ENCODE measurements at regions not wholly inside any gene's neighbourhood (a gene's known extent, or its start where the extent isn't known, plus 50 kb on each side); places are given as distances from the start of the nearest gene placed in this dataset.

- no peak for DNase-seq (ENCODE audit: low read depth in 2 of 2)
Observed at GRCh38 chr5:18954239-18954638, 1033.8 kb downstream of the CDH18 start.

DNA sequence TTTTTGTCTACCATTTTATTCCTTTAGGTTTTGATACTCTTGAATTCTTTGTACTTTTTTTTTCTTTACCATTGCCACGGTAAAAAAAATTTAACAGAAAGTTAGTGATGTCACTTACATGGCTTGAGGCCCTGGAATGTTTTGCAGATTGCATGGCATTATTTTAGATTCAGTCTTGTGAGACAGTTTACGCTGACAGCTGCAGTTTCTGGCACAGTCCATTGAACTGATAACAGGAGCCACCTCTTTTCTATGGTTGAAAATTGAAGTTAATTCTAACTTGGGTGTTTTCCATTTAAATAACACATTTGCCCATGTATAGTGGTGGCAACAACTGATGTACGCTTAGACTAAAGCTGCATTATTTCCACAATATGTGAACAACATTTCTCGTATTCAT is 1028.5 kb downstream of the CDH18 start:
- DNase-seq (ENCODE audit: low read depth in 2 of 2) = no peak

DNA sequence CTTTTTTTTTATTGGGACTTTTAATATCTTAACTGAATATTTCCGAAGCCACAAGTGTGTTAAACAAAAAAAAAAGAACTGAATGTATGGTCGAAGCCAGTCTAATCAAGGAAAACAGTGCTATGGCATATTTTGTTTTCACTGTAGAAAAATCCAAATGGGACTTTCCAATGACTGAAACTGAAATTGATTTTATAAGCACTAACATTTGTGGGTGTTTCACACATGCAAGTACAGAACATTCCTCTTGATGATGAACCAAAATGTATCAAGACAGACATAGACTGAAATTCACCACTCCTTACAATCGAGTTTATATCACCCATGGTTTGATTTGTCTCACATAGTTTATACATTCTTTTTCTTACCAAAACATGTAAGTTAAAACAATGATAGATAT is 1026.8 kb downstream of the CDH18 start:
- DNase-seq (ENCODE audit: low read depth in 2 of 2) = no peak

DNA sequence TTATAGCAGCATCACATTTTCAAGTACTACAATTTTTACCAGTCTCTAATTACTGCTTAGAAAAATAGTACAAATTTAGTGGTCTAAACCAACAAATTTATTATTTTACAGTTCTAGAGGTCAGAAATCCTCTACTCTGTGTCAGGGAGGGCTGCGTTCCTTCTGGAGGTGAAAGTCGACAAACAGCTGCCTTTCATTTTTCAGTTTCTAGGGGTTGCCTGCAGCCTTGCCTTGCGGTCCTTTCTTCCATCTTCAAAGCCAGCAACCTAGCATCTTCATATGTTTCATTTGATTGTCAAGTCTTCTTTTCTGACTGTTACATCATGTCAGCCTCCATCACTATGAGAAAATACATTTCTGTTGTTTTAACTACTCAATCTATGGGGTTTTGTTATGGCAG is 1022.1 kb downstream of the CDH18 start:
- no peak for DNase-seq (ENCODE audit: low read depth in 2 of 2)

DNA sequence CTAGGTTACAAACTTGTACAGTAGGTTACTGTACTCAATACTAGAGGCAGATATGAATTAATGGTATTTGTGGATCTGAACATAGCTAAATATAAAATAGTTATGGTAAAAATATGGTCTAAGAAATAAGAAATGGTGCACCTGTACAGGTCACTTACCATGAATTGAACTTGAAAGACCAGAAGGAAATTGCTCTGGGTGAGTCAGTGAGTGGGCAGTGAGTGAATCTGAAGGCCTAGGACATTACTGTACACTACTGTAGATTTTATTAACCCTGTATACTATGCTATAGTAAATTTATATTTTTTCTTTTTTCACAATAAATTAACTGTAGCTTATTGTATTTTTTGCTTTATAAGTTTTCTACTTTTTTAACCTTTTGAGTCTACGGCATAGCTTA is 1020.4 kb downstream of the CDH18 start:
- DNase-seq (ENCODE audit: low read depth in 2 of 2) = no peak

GRCh38 chr5:18968966-18969365 is 1019.0 kb downstream of the CDH18 start:
- no peak for DNase-seq (ENCODE audit: low read depth in 2 of 2)

DNA sequence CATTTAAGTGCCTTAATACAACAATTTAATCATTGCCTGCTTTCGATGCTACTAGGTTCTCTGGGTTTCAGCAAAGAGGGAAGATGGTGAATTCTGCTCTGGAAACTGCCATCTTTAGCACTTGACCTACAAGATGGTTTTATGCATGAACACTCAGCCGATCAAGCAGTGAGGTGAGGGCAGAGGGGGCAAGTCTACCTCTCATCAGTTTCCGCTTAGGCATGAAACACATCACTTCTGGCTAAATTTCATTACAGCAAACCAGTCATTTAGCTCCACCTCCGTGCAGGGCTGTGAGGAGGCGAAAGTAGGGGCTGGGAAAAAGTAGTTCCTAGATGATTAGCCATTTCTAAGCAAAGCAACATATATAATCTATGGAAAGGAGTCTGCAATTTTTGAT is 1018.0 kb downstream of the CDH18 start:
- DNase-seq (ENCODE audit: low read depth in 2 of 2) = no peak

GRCh38 chr5:18972177-18972576 is 1015.8 kb downstream of the CDH18 start:
- DNase-seq (ENCODE audit: low read depth in 2 of 2) = no peak

GRCh38 chr5:18975624-18976023 is 1012.4 kb downstream of the CDH18 start:
- no peak for DNase-seq (ENCODE audit: low read depth in 2 of 2)

- DNase-seq (ENCODE audit: low read depth in 2 of 2) = no peak
Observed at GRCh38 chr5:18977880-18978279, 1010.1 kb downstream of the CDH18 start.

DNA sequence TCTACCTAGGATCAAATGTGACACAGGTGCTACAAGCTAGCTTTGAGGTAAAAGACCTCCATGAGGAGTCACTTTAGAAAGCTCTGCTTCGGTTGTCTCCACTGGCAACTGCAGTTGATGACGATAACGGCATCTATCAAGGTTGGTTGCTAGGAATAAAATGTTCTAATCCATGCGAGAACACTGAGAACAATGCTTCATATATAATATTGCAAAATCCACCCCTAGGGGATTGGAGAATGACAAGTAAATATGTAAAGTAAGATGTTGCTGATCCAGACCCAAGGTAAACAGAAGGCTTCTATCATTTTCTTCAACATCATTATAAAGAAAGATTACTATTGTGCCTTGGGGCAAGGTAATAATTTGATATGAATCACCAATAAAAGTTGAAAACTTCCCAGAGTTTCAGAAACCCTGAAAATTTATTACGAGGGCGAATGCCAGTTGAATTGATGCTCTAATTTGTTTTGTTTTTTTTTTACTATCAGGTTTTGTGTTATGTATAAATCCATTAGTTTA is 1003.4 kb downstream of the CDH18 start:
- no peak for DNase-seq (ENCODE audit: low read depth in 2 of 2)

- DNase-seq (ENCODE audit: low read depth in 2 of 2) = no peak
Observed at GRCh38 chr5:18985171-18985758, 1002.7 kb downstream of the CDH18 start.

GRCh38 chr5:18987101-18987500 is 1000.9 kb downstream of the CDH18 start:
- DNase-seq (ENCODE audit: low read depth in 2 of 2) = no peak

GRCh38 chr5:18990852-18991251 is 997.1 kb downstream of the CDH18 start:
- DNase-seq (ENCODE audit: low read depth in 2 of 2) = no peak

DNA sequence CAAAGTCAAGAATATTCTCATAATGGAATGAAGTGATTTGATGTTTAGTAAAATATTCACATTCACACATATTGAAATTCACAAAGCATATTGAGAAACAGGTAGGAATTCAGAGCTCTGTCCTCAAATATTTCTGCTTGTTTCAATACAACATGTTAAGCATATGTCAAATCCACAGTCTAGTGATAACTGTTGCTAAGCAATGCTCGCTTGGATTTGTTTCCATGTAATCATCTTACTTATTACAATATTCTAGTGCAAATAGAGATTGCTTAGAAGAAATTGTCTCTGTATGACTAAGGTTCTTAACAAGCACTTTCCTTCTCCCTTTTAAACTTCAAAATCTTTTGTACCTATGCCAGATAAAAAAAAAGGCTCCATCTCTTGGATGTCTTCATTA is 995.7 kb downstream of the CDH18 start:
- no peak for DNase-seq (ENCODE audit: low read depth in 2 of 2)

DNA sequence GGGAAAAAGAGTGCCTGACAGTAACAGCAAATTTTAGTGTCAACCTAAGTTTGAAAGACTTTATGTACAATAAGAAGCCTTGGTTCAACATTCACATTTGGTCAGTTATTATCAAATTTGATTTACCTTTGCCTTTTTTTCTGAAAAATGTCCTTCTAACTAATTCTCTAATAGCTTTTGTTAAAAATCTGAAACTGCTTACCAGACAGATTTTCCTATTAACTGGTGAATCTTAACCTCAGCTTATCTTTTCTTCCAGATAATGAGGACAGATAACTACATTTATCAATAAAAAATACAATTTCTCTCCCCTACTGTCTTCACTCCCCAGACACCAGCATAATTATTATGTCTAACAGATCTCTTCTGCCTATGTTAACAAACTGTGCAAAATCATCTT is 988.5 kb downstream of the CDH18 start:
- DNase-seq (ENCODE audit: low read depth in 2 of 2) = no peak

DNA sequence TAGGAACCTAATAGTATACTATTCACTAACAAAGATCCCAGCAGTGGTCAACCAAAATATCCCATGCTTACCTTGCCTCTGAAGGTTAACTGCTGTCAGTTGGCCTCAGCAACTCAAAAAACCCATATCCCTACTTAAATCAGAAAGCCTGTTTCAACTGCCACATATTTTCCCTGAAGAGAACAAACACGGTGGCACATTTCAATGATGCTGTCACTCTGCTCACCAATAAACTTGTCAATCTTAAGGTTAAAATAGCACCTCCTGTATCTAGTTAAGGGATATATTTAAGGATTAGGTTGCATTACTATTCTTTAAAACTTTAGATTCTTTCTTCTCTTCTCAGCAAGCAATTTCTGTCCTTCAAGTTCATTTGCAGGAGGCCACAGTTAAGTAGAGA is 986.9 kb downstream of the CDH18 start:
- no peak for DNase-seq (ENCODE audit: low read depth in 2 of 2)

GRCh38 chr5:19001539-19001938 is 986.5 kb downstream of the CDH18 start:
- DNase-seq (ENCODE audit: low read depth in 2 of 2) = no peak

GRCh38 chr5:19002111-19002510 is 985.9 kb downstream of the CDH18 start:
- no peak for DNase-seq (ENCODE audit: low read depth in 2 of 2)

GRCh38 chr5:19018822-19019221 is 969.2 kb downstream of the CDH18 start:
- DNase-seq (ENCODE audit: low read depth in 2 of 2) = no peak

DNA sequence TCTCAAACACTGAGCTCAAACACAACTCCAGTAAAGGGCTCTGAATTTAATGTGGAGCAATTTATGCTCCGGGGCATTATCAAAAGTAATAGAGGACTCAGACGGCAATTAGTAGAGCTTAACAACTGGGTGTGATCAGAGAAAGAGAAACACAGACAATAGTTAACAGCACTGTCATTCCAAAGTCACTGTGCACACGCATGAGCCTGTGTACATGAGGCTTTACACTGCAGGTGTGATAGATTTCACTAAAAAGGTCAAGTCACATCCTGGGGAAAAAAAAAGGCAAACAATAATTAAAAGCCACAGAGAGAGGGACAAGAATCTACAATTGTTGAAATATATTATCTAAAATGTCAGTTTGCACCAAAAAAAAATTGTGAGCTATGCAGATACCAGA is 956.5 kb downstream of the CDH18 start:
- no peak for DNase-seq (ENCODE audit: low read depth in 2 of 2)

GRCh38 chr5:19035816-19036215 is 952.2 kb downstream of the CDH18 start:
- DNase-seq (ENCODE audit: low read depth in 2 of 2) = no peak

- no peak for DNase-seq (ENCODE audit: low read depth in 2 of 2)
Observed at GRCh38 chr5:19042106-19042505, 945.9 kb downstream of the CDH18 start.

DNA sequence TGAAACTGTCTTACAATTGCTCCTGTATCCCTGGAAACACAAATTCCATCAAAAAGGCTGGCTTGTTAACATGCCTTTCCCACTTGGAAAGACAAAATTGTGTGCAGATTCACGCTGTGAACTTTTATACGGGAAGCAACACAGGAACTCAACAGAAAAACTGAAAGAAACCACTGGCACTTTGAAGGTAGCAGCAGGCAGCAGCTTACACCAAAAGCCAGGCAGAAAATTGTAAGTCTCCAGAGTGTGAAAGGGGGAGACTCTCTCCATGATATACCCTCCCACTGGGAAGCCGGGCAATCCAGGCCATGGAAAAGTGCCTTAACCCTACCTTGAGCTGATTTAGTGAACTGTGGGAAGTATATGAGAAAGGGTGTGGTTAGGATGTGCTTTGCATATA is 943.7 kb downstream of the CDH18 start:
- DNase-seq (ENCODE audit: low read depth in 2 of 2) = no peak

All from stimulated activated CD4-positive, alpha-beta T cell treated with anti-CD3 and anti-CD28 coated beads, Interleukin-12 subunit alpha, Interleukin-12 subunit beta, amount 100 ng/mL, for 24 hours (primary cell).